H1 (cell line): ENCODE measurements at regions not wholly inside any gene's neighbourhood (a gene's known extent, or its start where the extent isn't known, plus 50 kb on each side); places are given as distances from the start of the nearest gene placed in this dataset.

ENCODE experiments used
- CTCF ChIA-PET: fragments of 300-600 bp; sonication (Branson Sonifier 250); formaldehyde crosslinking; loops from one replicate; lab custom pipeline; 2021; ENCODE audit not compliant: partially characterized antibody; lab: Charles Lee
- POLR2A ChIA-PET: fragments of 300-600 bp; sonication (Branson Sonifier 250); formaldehyde crosslinking; loops from one replicate; lab custom pipeline; 2021; ENCODE audit warnings: inconsistent platforms; ENCODE audit not compliant: partially characterized antibody; lab: Charles Lee
- DNase-seq, 2 experiments: peaks; one replicate each; pipeline versions ENCODE4 v3.0.0 to v3.0.0-alpha.2; 2010 to 2022; ENCODE audit warnings: low spot score in 2 of 2, low read depth in 1 of 2, mixed read lengths in 1 of 2
- FAIRE-seq: peaks from 2 replicates; lab custom pipeline; 2011; peaks lifted over from hg19 to GRCh38; lab: Jason Lieb, UNC
- H2AFZ ChIP-seq: 2 replicates; pipeline ENCODE4 v1.8.1; 2012; ENCODE audit warnings: low read length, inconsistent platforms
- H2AK5ac ChIP-seq: 2 replicates; pipeline ENCODE4 v1.6.1; 2013; ENCODE audit warnings: low read depth, low read length
- H2BK120ac ChIP-seq: replicated peaks from 2 replicates; pipeline ENCODE3; 2013; ENCODE audit warnings: low read depth, low read length, inconsistent platforms
- H2BK12ac ChIP-seq: 2 replicates; pipeline ENCODE4 v1.6.1; 2013; ENCODE audit warnings: low read depth, low read length
- H2BK15ac ChIP-seq: 2 replicates; pipeline ENCODE4 v1.6.1; 2013; ENCODE audit warnings: low read length
- H2BK20ac ChIP-seq: 2 replicates; pipeline ENCODE4 v1.6.1; 2013; ENCODE audit warnings: low read length
- H2BK5ac ChIP-seq: 2 replicates; pipeline ENCODE4 v1.6.1; 2013; ENCODE audit warnings: low read depth, low read length
- H3K14ac ChIP-seq: 2 replicates; pipeline ENCODE4 v1.6.1; 2013; ENCODE audit warnings: inconsistent platforms; ENCODE audit not compliant: insufficient read length
- H3K18ac ChIP-seq: 2 replicates; pipeline ENCODE4 v1.6.1; 2013; ENCODE audit warnings: low read length; ENCODE audit errors: extremely low read depth
- H3K23ac ChIP-seq: 2 replicates; pipeline ENCODE4 v1.6.1; 2013; ENCODE audit warnings: inconsistent platforms; ENCODE audit not compliant: insufficient read length
- H3K23me2 ChIP-seq: 2 replicates; pipeline ENCODE4 v1.6.1; 2013; ENCODE audit warnings: low read depth, low read length
- H3K27ac ChIP-seq: 2 replicates; pipeline ENCODE4 v1.6.1; 2011; ENCODE audit warnings: low read depth, low read length, inconsistent platforms
- H3K27me3 ChIP-seq, 4 experiments: replicated peaks in 1 of 4; 1 replicate in 1 of 4; 2 replicates in 3 of 4; pipeline versions ENCODE4 v1.6.1 to v1.8.1; 2011 to 2013; ENCODE audit warnings: low read length in 3 of 4, mild to moderate bottlenecking in 3 of 4, inconsistent platforms in 2 of 4, mixed read lengths in 2 of 4, moderate library complexity in 1 of 4; ENCODE audit not compliant: control insufficient read depth in 3 of 4, insufficient read depth in 3 of 4; ENCODE audit errors: extremely low read depth in 1 of 4
- H3K36me3 ChIP-seq, 4 experiments: 2 replicates each; pipeline versions ENCODE4 v1.6.1 to v1.8.1; 2011 to 2013; ENCODE audit warnings: mild to moderate bottlenecking in 4 of 4, low read length in 3 of 4, moderate library complexity in 2 of 4, control low read depth in 1 of 4, inconsistent platforms in 1 of 4; ENCODE audit not compliant: insufficient read depth in 4 of 4, control insufficient read depth in 2 of 4
- H3K4ac ChIP-seq: replicated peaks from 2 replicates; pipeline ENCODE3; 2013; ENCODE audit warnings: low read length, low read depth, mixed read lengths, inconsistent platforms; ENCODE audit not compliant: insufficient read length
- H3K4me1 ChIP-seq, 4 experiments: replicated peaks in 1 of 4; 1 replicate in 1 of 4; 2 replicates in 3 of 4; pipeline versions ENCODE4 v1.6.1 to v1.8.1; 2011 to 2013; ENCODE audit warnings: low read length in 3 of 4, inconsistent platforms in 2 of 4, mixed read lengths in 1 of 4; ENCODE audit not compliant: insufficient read depth in 4 of 4, control insufficient read depth in 3 of 4
- H3K4me2 ChIP-seq, 2 experiments: 2 replicates each; pipeline versions ENCODE4 v1.6.1 to v1.8.1; 2011 to 2013; ENCODE audit warnings: low read depth in 2 of 2, low read length in 2 of 2, control low read depth in 1 of 2, inconsistent platforms in 1 of 2, mild to moderate bottlenecking in 1 of 2; ENCODE audit not compliant: insufficient read depth in 1 of 2
- H3K4me3 ChIP-seq, 4 experiments: fragments of 200-600, 300-600 bp in 1 of 4; sonication (generic), shearing (Covaris generic), sonication (Bioruptor Twin) in 1 of 4; 2 replicates each; pipeline versions ENCODE4 v1.5.1 to v1.8.1; 2011 to 2016; ENCODE audit warnings: low read length in 4 of 4, low read depth in 3 of 4, control low read depth in 2 of 4, inconsistent platforms in 2 of 4, mild to moderate bottlenecking in 2 of 4, mixed read lengths in 1 of 4, moderate library complexity in 1 of 4; ENCODE audit not compliant: insufficient read depth in 2 of 4; ENCODE audit errors: extremely low read depth in 1 of 4
- H3K56ac ChIP-seq: replicated peaks from 2 replicates; pipeline ENCODE3; 2013; ENCODE audit warnings: low read depth, mild to moderate bottlenecking, mixed read lengths, low read length, inconsistent platforms; ENCODE audit not compliant: insufficient read length
- H3K79me1 ChIP-seq: 2 replicates; pipeline ENCODE4 v1.6.1; 2013; ENCODE audit warnings: low read depth, low read length, control low read depth
- H3K79me2 ChIP-seq, 2 experiments: 2 replicates each; pipeline versions ENCODE4 v1.6.1 to v1.8.1; 2012 to 2013; ENCODE audit warnings: low read length in 2 of 2, mild to moderate bottlenecking in 2 of 2, inconsistent platforms in 1 of 2; ENCODE audit not compliant: insufficient read depth in 2 of 2, control insufficient read depth in 1 of 2
- H3K9ac ChIP-seq, 4 experiments: replicated peaks in 1 of 4; 1 replicate in 1 of 4; 2 replicates in 3 of 4; pipeline versions ENCODE4 v1.6.1 to v1.8.1; 2011 to 2013; ENCODE audit warnings: low read depth in 3 of 4, low read length in 3 of 4, control low read depth in 2 of 4, mild to moderate bottlenecking in 2 of 4, moderate library complexity in 2 of 4, inconsistent platforms in 1 of 4; ENCODE audit errors: extremely low read depth in 1 of 4
- H3K9me3 ChIP-seq, 2 experiments: 2 replicates each; pipeline versions ENCODE4 v1.6.1 to v1.8.1; 2012 to 2013; ENCODE audit warnings: mild to moderate bottlenecking in 2 of 2, moderate library complexity in 2 of 2, control low read depth in 1 of 2, inconsistent platforms in 1 of 2, low read depth in 1 of 2, low read length in 1 of 2, mixed read lengths in 1 of 2; ENCODE audit not compliant: insufficient read depth in 2 of 2
- H4K20me1 ChIP-seq, 2 experiments: replicated peaks in 1 of 2; 2 replicates each; pipeline versions ENCODE3 to v1.8.1; 2011 to 2013; ENCODE audit warnings: inconsistent platforms in 2 of 2, low read length in 2 of 2, mild to moderate bottlenecking in 1 of 2; ENCODE audit not compliant: insufficient read depth in 2 of 2, control insufficient read depth in 1 of 2
- H4K5ac ChIP-seq: 2 replicates; pipeline ENCODE4 v1.6.1; 2013; ENCODE audit warnings: low read length, low read depth, mixed read lengths, inconsistent platforms; ENCODE audit not compliant: insufficient read length
- H4K8ac ChIP-seq: 2 replicates; pipeline ENCODE4 v1.8.0; 2013; ENCODE audit warnings: mild to moderate bottlenecking, moderate library complexity, low read length, inconsistent platforms; ENCODE audit not compliant: insufficient read depth; ENCODE audit errors: extremely low read depth
- H4K91ac ChIP-seq: replicated peaks from 2 replicates; pipeline ENCODE3; 2013; ENCODE audit warnings: low read length, mixed read lengths, inconsistent platforms; ENCODE audit not compliant: insufficient read length
- CBX5 ChIP-seq: fragments of 300-800, 300-1000 bp; sonication (generic); IDR thresholded peaks from 2 replicates; pipeline ENCODE4 v1.7.1; 2016; ENCODE audit warnings: antibody characterized with exemption, low read length, low read depth
- CTCF ChIP-seq, 3 experiments: IDR thresholded peaks; 1 replicate in 2 of 3; 2 replicates in 1 of 3; pipeline versions ENCODE4 v1.5.1 to v1.6.1; 2011; ENCODE audit warnings: low read length in 3 of 3, mild to moderate bottlenecking in 3 of 3, inconsistent platforms in 2 of 3, low read depth in 1 of 3, moderate library complexity in 1 of 3; ENCODE audit not compliant: insufficient read depth in 1 of 3; ENCODE audit errors: control extremely low read depth in 1 of 3
- NRF1 ChIP-seq: IDR thresholded peaks from 2 replicates; pipeline ENCODE4 v1.6.1; 2011; ENCODE audit warnings: mild to moderate bottlenecking, low read depth, low read length, improper control_type of control experiment
- USF2 ChIP-seq: IDR thresholded peaks from 2 replicates; pipeline ENCODE4 v1.6.1; 2011; ENCODE audit warnings: low read length, improper control_type of control experiment
- ZNF274 ChIP-seq: IDR thresholded peaks from 2 replicates; pipeline ENCODE4 v1.7.0; 2012; ENCODE audit warnings: low read length, borderline replicate concordance; ENCODE audit errors: extremely low read depth
- WGBS, 2 experiments: shearing (Covaris generic) in 1 of 2; methylation state at CpG; one replicate each; pipeline versions ENCODE4 v1.1.6 to v1.1.7; 2013 to 2015; ENCODE audit warnings: low lambda C conversion rate in 2 of 2, mixed read lengths in 2 of 2, inconsistent platforms in 1 of 2, low coverage in 1 of 2, missing lambda C conversion rate in 1 of 2; ENCODE audit not compliant: insufficient replicate concordance in 2 of 2, insufficient coverage in 1 of 2, insufficient read length in 1 of 2; ENCODE audit errors: extremely low coverage in 1 of 2, missing lambda C conversion rate in 1 of 2; 5-methylcytosine and 5-hydroxymethylcytosine counted together

- H3K79me2 ChIP-seq: no peaks in the 10 kb centered on the region
- POLR2A ChIA-PET: no interaction called here
- no peak overlapping the region for H2BK15ac ChIP-seq
- H3K79me1 ChIP-seq: no peaks in the 10 kb centered on the region
- no peak overlapping the region for H2AK5ac ChIP-seq
- H4K91ac ChIP-seq: no peak overlapping the region
- no peak overlapping the region for H4K8ac ChIP-seq
- no peaks in the 10 kb centered on the region for H3K9me3 ChIP-seq
- no peak overlapping the region for H3K4me3 ChIP-seq
- H2BK120ac ChIP-seq: no peak overlapping the region
- no peaks in the 10 kb centered on the region for H3K23me2 ChIP-seq
- H4K20me1 ChIP-seq: no peaks in the 10 kb centered on the region
- H3K14ac ChIP-seq: no peak overlapping the region
- H3K36me3 ChIP-seq: no peaks in the 10 kb centered on the region
- H3K27ac ChIP-seq: no peak overlapping the region
- no peak overlapping the region for H3K18ac ChIP-seq
- H3K56ac ChIP-seq: no peak overlapping the region
- FAIRE-seq: no peak
- no peak overlapping the region for H3K4ac ChIP-seq
- TF ChIP-seq CTCF (IDR thresholded peaks at IDR 0.05; ENCODE audit: control extremely low read depth in 1 of 3, insufficient read depth in 1 of 3, low read depth in 1 of 3, low read length in 3 of 3) (no peak), NRF1 (no peak), CBX5 (no peak), ZNF274 (no peak), USF2 (no peak)
- no peaks in the 10 kb centered on the region for H3K4me1 ChIP-seq
- CTCF ChIA-PET: no interaction called here
- no peak overlapping the region for H2BK12ac ChIP-seq
- no peak overlapping the region for H4K5ac ChIP-seq
- no peaks in the 10 kb centered on the region for H3K27me3 ChIP-seq
- no peak for DNase-seq
- no peak overlapping the region; the same call in 1 of the 2 replicates for H2AFZ ChIP-seq
- H3K4me2 ChIP-seq: no peak overlapping the region
- 89% methylated on average over 3 of the region's 3 CpGs; no CpG with 5 or more reads in 1 of the 2 experiments for WGBS, 2 experiments
- no peak overlapping the region for H2BK5ac ChIP-seq
- H3K9ac ChIP-seq: no peak overlapping the region
- no peak overlapping the region for H2BK20ac ChIP-seq
- H3K23ac ChIP-seq: no peak overlapping the region
Observed at GRCh38 chr2:183935005-183935404, 663.3 kb upstream of the ZNF804A start.
